Neural progenitor cell (in vitro differentiated cells): ENCODE measurements at regions not wholly inside any gene's neighbourhood (a gene's known extent, or its start where the extent isn't known, plus 50 kb on each side); places are given as distances from the start of the nearest gene placed in this dataset.

Experiments
- DNase-seq: peaks from one replicate; pipeline ENCODE4 v3.0.0-alpha.2; 2016; ENCODE audit warnings: low spot score
- H2AFZ ChIP-seq: fragments of 200-600 bp; sonication (generic); replicated peaks from 2 replicates; pipeline ENCODE4 v1.6.1; 2016; ENCODE audit warnings: antibody characterized with exemption
- H3F3A ChIP-seq: fragments of 200-600 bp; sonication (generic); 2 replicates; pipeline ENCODE4 v1.6.1; 2016; ENCODE audit warnings: antibody characterized with exemption, low read depth
- H3K27ac ChIP-seq: fragments of 200-600 bp; sonication (generic); 2 replicates; pipeline ENCODE4 v1.5.1; 2016; ENCODE audit warnings: mild to moderate bottlenecking
- H3K27me3 ChIP-seq: fragments of 200-600 bp; sonication (generic); 2 replicates; pipeline ENCODE4 v1.6.1; 2016; ENCODE audit warnings: mild to moderate bottlenecking, moderate library complexity
- H3K36me3 ChIP-seq: fragments of 200-600 bp; sonication (generic); 2 replicates; pipeline ENCODE4 v1.5.1; 2016
- H3K4me1 ChIP-seq: fragments of 200-600 bp; sonication (generic); 2 replicates; pipeline ENCODE4 v1.6.1; 2016; ENCODE audit warnings: mixed run types
- H3K4me2 ChIP-seq: fragments of 200-600 bp; sonication (generic); 2 replicates; pipeline ENCODE4 v1.6.1; 2016
- H3K4me3 ChIP-seq: fragments of 200-600 bp; sonication (generic); 2 replicates; pipeline ENCODE4 v1.5.1; 2016
- H3K79me2 ChIP-seq: fragments of 200-600 bp; sonication (generic); 2 replicates; pipeline ENCODE4 v1.6.1; 2016; ENCODE audit warnings: low read depth
- H3K9ac ChIP-seq: fragments of 200-600 bp; sonication (generic); 2 replicates; pipeline ENCODE4 v1.6.1; 2016
- H3K9me3 ChIP-seq: fragments of 200-600 bp; sonication (generic); 2 replicates; pipeline ENCODE4 v1.5.1; 2016; ENCODE audit warnings: low read depth
- H4K20me1 ChIP-seq: fragments of 200-600 bp; sonication (generic); 2 replicates; pipeline ENCODE4 v1.6.1; 2016; ENCODE audit warnings: low read depth
- H3K27ac Mint-ChIP-seq: 3 replicates; pipeline ENCODE4 v1.8.0; 2021; ENCODE audit warnings: mixed read lengths
- H3K27me3 Mint-ChIP-seq: 2 replicates; pipeline ENCODE4 v1.8.0; 2022; ENCODE audit warnings: low read depth, mild to moderate bottlenecking, inconsistent platforms, moderate library complexity, mixed read lengths; ENCODE audit not compliant: insufficient read depth
- H3K36me3 Mint-ChIP-seq: 3 replicates; pipeline ENCODE4 v1.8.0; 2021; ENCODE audit warnings: mixed read lengths
- H3K4me1 Mint-ChIP-seq: 3 replicates; pipeline ENCODE4 v1.8.0; 2021; ENCODE audit warnings: mixed read lengths
- H3K4me3 Mint-ChIP-seq: 3 replicates; pipeline ENCODE4 v1.8.0; 2021; ENCODE audit warnings: mild to moderate bottlenecking, moderate library complexity, mixed read lengths
- H3K9me3 Mint-ChIP-seq: 3 replicates; pipeline ENCODE4 v1.8.0; 2020; ENCODE audit warnings: mixed read lengths
- EZH2 ChIP-seq: fragments of 200-600 bp; sonication (generic); IDR thresholded peaks from 2 replicates; pipeline ENCODE4 v1.6.1; 2017; ENCODE audit warnings: antibody characterized with exemption, mild to moderate bottlenecking, moderate library complexity
- EZH2phosphoT487 ChIP-seq: fragments of 200-600 bp; sonication (generic); IDR thresholded peaks from 2 replicates; pipeline ENCODE4 v1.6.1; 2017; ENCODE audit warnings: antibody characterized with exemption
- TF ChIP-seq, protein P1 (sequence below): fragments of 200-600 bp; sonication (generic); IDR thresholded peaks from 2 replicates; pipeline ENCODE4 v1.5.1; 2017; ENCODE audit warnings: antibody characterized with exemption, mild to moderate bottlenecking

DNA sequence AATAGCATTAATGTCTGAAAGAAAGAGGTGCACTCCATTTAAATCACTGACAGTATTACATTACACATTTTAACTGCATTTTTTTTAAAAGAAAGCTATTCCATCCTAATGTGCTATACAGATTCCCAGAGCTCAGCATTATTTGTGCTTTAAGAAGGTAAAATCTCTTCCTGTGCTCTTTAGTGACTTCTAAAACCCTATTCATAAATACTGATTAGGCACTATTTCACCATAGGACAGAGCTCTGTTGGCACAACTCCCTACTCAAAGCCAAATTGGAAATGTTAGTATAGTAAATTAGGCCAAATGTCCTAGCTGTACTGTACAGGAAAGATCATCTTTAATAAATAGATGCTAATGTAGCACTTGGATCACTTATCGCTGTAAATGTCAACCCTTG lies 262.5 kb downstream of the TUSC1 start:
- Histone ChIP-seq H3K4me3 (no peak overlapping the region), H3K27me3 (no peaks in the 10 kb centered on the region), H2AFZ (no peak overlapping the region), H3K9me3 (no peaks in the 10 kb centered on the region), H3K4me1 (peaks cover 17% of the 10 kb centered on the region), H3F3A (no peaks in the 10 kb centered on the region), H3K27ac (no peak overlapping the region), H4K20me1 (no peaks in the 10 kb centered on the region), H3K9ac (no peak overlapping the region), H3K4me2 (peak overlapping the region; percentile 50), H3K79me2 (no peaks in the 10 kb centered on the region), H3K36me3 (no peaks in the 10 kb centered on the region)
- peaks cover 5% of the 10 kb centered on the region for H3K4me1 Mint-ChIP-seq
- H3K36me3 Mint-ChIP-seq = no peaks in the 10 kb centered on the region
- H3K9me3 Mint-ChIP-seq = no peaks in the 10 kb centered on the region
- no peak overlapping the region for H3K27ac Mint-ChIP-seq
- TF ChIP-seq EZH2 = no peak
- TF ChIP-seq, protein P1, sequence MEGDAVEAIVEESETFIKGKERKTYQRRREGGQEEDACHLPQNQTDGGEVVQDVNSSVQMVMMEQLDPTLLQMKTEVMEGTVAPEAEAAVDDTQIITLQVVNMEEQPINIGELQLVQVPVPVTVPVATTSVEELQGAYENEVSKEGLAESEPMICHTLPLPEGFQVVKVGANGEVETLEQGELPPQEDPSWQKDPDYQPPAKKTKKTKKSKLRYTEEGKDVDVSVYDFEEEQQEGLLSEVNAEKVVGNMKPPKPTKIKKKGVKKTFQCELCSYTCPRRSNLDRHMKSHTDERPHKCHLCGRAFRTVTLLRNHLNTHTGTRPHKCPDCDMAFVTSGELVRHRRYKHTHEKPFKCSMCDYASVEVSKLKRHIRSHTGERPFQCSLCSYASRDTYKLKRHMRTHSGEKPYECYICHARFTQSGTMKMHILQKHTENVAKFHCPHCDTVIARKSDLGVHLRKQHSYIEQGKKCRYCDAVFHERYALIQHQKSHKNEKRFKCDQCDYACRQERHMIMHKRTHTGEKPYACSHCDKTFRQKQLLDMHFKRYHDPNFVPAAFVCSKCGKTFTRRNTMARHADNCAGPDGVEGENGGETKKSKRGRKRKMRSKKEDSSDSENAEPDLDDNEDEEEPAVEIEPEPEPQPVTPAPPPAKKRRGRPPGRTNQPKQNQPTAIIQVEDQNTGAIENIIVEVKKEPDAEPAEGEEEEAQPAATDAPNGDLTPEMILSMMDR = no peak
- no peak for TF ChIP-seq EZH2phosphoT487
- peaks cover 2% of the 10 kb centered on the region for H3K27me3 Mint-ChIP-seq
- no peak overlapping the region for H3K4me3 Mint-ChIP-seq
- no peak for DNase-seq

DNA sequence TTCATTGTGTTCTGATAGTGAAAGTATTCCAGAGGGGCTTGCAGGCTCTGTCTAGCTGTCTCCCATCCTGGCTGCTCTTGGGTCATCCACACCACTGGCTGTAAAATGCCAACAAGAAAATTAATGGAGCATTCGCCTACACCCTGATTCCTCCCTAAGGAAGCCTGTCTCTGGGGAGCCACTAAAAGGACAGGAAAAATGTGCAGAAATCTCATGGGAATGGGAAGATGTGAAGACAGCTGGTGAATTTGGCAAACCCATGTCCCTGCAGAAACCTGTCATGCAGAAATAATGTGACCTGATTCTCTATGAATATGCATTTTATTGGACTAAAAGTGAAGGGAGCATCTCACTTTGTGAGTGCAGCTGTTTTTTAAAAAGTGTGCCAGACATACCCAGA lies 265.6 kb downstream of the TUSC1 start:
- Mint-ChIP-seq H3K27ac (no peak overlapping the region), H3K9me3 (no peaks in the 10 kb centered on the region), H3K4me1 (peaks cover 5% of the 10 kb centered on the region), H3K36me3 (no peaks in the 10 kb centered on the region), H3K27me3 (peaks cover 2% of the 10 kb centered on the region), H3K4me3 (no peak overlapping the region)
- H3F3A ChIP-seq = no peaks in the 10 kb centered on the region
- no peak overlapping the region for H3K4me3 ChIP-seq
- no peaks in the 10 kb centered on the region for H3K27me3 ChIP-seq
- no peaks in the 10 kb centered on the region for H3K79me2 ChIP-seq
- TF ChIP-seq, protein P1 = no peak
- TF ChIP-seq EZH2 (no peak), EZH2phosphoT487 (no peak)
- H3K9me3 ChIP-seq = no peaks in the 10 kb centered on the region
- no peaks in the 10 kb centered on the region for H4K20me1 ChIP-seq
- no peak for DNase-seq
- no peak overlapping the region for H3K4me2 ChIP-seq
- no peak overlapping the region for H3K9ac ChIP-seq
- H2AFZ ChIP-seq = no peak overlapping the region
- no peak overlapping the region for H3K27ac ChIP-seq
- H3K4me1 ChIP-seq = peaks cover 17% of the 10 kb centered on the region
- no peaks in the 10 kb centered on the region for H3K36me3 ChIP-seq

- Histone ChIP-seq H3K4me3 (no peak overlapping the region), H3K36me3 (no peaks in the 10 kb centered on the region), H3F3A (peaks cover 8% of the 10 kb centered on the region), H3K9ac (no peak overlapping the region), H2AFZ (no peak overlapping the region), H4K20me1 (no peaks in the 10 kb centered on the region), H3K9me3 (no peaks in the 10 kb centered on the region), H3K4me1 (peaks cover 15% of the 10 kb centered on the region), H3K27ac (no peak overlapping the region), H3K4me2 (no peak overlapping the region), H3K27me3 (no peaks in the 10 kb centered on the region), H3K79me2 (no peaks in the 10 kb centered on the region)
- no peaks in the 10 kb centered on the region for H3K9me3 Mint-ChIP-seq
- TF ChIP-seq EZH2phosphoT487 = no peak
- TF ChIP-seq, protein P1 = no peak
- no peak for TF ChIP-seq EZH2
- H3K4me3 Mint-ChIP-seq = no peak overlapping the region
- no peak overlapping the region for H3K27ac Mint-ChIP-seq
- no peak for DNase-seq
- no peaks in the 10 kb centered on the region for H3K27me3 Mint-ChIP-seq
- H3K36me3 Mint-ChIP-seq = no peaks in the 10 kb centered on the region
- H3K4me1 Mint-ChIP-seq = no peaks in the 10 kb centered on the region
Observed at GRCh38 chr9:25397746-25398145, 280.5 kb downstream of the TUSC1 start.
